ENCODE measurements at regions not wholly inside any gene's neighbourhood (a gene's known extent, or its start where the extent isn't known, plus 50 kb on each side); places are given as distances from the start of the nearest gene placed in this dataset.
A peak's percentile ranks its signal among the peaks of the same experiment; 100 is the strongest.

DNA sequence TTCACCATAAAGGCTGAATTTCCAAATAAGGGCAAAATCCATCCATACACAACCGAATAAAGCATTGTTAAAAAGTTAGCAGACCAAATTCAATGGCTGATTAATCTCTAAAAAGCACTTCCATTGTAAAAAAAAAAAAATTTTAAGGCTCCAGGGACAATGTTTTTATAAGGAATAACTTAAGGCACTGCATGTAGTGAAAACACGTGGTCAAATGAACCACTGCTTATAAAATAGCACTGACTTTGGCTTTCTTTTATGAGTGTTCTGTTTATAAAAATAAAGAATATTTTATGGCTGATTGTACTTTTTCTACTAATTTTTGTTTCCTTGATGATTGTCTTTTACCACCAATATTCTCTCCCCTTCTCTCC, 409.3 kb upstream of the KCNH7 start:
- H3K4me3 ChIP-seq (ENCODE audit: low read depth, low read length) = no peak overlapping the region
- DNase-seq (ENCODE audit: low read depth) = no peak
- TF ChIP-seq, protein P1, sequence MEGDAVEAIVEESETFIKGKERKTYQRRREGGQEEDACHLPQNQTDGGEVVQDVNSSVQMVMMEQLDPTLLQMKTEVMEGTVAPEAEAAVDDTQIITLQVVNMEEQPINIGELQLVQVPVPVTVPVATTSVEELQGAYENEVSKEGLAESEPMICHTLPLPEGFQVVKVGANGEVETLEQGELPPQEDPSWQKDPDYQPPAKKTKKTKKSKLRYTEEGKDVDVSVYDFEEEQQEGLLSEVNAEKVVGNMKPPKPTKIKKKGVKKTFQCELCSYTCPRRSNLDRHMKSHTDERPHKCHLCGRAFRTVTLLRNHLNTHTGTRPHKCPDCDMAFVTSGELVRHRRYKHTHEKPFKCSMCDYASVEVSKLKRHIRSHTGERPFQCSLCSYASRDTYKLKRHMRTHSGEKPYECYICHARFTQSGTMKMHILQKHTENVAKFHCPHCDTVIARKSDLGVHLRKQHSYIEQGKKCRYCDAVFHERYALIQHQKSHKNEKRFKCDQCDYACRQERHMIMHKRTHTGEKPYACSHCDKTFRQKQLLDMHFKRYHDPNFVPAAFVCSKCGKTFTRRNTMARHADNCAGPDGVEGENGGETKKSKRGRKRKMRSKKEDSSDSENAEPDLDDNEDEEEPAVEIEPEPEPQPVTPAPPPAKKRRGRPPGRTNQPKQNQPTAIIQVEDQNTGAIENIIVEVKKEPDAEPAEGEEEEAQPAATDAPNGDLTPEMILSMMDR (IDR thresholded peaks at IDR 0.05; ENCODE audit: low read depth, low read length, missing control alignments) = no peak
- in situ Hi-C loops (cut with HindIII; ENCODE audit: low sequenced_read_pairs) = no loop called here

DNA sequence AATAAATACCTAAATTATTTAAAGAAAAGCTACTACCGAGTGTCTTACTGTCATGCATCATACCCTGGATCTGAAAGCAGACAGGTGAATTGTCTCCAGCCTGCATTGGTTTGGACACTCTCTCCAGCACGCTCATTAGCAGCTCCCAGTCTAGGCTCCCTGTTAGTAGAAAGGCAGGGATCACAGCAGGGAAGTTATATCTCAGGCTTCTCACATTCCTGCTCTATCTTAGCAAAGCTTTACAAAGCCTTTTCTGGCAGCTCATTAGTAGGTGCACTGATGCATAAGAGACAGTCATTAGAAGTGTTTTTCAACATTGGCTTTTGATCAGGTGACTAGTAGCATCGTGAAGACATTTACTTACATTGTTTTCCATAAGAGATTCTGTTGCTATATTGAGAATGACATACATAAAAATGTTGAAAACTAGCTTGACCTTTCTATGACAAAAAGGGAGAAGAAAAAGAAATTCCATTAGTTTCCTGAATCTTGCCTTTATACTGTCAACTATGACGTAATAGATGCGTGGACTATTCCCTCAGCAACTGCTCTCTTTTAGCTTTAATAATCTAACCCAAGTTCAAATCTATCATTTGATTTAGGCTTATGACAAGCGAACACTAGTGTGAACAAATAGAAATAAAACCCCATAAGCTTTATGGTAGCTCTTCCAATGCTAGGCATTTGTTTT, 408.7 kb upstream of the KCNH7 start:
- peak; percentile 8 for DNase-seq (ENCODE audit: low read depth)
- TF ChIP-seq, protein P1 (IDR thresholded peaks at IDR 0.05; ENCODE audit: low read depth, low read length, missing control alignments) = no peak
- H3K4me3 ChIP-seq (ENCODE audit: low read depth, low read length) = no peak overlapping the region
- in situ Hi-C loops (cut with HindIII; ENCODE audit: low sequenced_read_pairs) = no loop called here

DNA sequence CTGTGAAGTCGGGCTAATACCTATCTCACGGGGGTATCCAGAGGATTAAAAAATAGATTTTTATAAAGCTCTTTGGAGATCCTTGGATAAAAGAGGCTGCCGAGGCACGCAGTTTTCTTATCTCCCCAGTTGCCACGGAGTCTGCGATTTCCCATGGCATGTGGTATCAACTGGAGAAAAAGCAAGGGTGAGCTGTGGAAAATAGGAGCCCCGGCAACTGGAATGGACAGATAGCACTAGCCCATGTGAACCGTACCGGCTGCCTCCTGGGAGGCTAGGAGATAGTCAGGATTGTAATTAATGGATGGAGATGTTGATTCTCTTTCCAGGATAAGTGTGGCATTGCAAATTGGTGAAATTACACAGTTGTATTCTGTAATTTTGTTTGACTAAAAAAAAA, 407.6 kb upstream of the KCNH7 start:
- in situ Hi-C loops (cut with HindIII; ENCODE audit: low sequenced_read_pairs) = no loop called here
- no peak for DNase-seq (ENCODE audit: low read depth)
- H3K4me3 ChIP-seq (ENCODE audit: low read depth, low read length) = no peak overlapping the region
- TF ChIP-seq, protein P1 (IDR thresholded peaks at IDR 0.05; ENCODE audit: low read depth, low read length, missing control alignments) = no peak

- in situ Hi-C loops (cut with HindIII; ENCODE audit: low sequenced_read_pairs) = no loop called here
- DNase-seq (ENCODE audit: low read depth) = no peak
- TF ChIP-seq, protein P1 (IDR thresholded peaks at IDR 0.05; ENCODE audit: low read depth, low read length, missing control alignments) = no peak
- H3K4me3 ChIP-seq (ENCODE audit: low read depth, low read length) = no peak overlapping the region
Observed at GRCh38 chr2:163236553-163236952, 398.0 kb upstream of the KCNH7 start.

- no peak for DNase-seq (ENCODE audit: low read depth)
- TF ChIP-seq, protein P1 (IDR thresholded peaks at IDR 0.05; ENCODE audit: low read depth, low read length, missing control alignments) = no peak
- no peak overlapping the region for H3K4me3 ChIP-seq (ENCODE audit: low read depth, low read length)
- in situ Hi-C loops (cut with HindIII; ENCODE audit: low sequenced_read_pairs) = no loop called here
Observed at GRCh38 chr2:163231666-163232065, 393.1 kb upstream of the KCNH7 start.

GRCh38 chr2:163213661-163214081, 375.1 kb upstream of the KCNH7 start:
- no peak overlapping the region for H3K4me3 ChIP-seq (ENCODE audit: low read depth, low read length)
- in situ Hi-C loops (cut with HindIII; ENCODE audit: low sequenced_read_pairs) = no loop called here
- TF ChIP-seq, protein P1 (IDR thresholded peaks at IDR 0.05; ENCODE audit: low read depth, low read length, missing control alignments) = no peak
- no peak for DNase-seq (ENCODE audit: low read depth)
